ENCODE measurements at regions not wholly inside any gene's neighbourhood (a gene's known extent, or its start where the extent isn't known, plus 50 kb on each side); places are given as distances from the start of the nearest gene placed in this dataset.
A peak's percentile ranks its signal among the peaks of the same experiment; 100 is the strongest.

GRCh38 chr10:4131407-4132215 is 346.6 kb upstream of the KLF6 start (continued):
- TF ChIP-seq ZNF362 (tag by site-specific recombination; IDR thresholded peaks at IDR 0.05), result peak; percentile 96

DNA sequence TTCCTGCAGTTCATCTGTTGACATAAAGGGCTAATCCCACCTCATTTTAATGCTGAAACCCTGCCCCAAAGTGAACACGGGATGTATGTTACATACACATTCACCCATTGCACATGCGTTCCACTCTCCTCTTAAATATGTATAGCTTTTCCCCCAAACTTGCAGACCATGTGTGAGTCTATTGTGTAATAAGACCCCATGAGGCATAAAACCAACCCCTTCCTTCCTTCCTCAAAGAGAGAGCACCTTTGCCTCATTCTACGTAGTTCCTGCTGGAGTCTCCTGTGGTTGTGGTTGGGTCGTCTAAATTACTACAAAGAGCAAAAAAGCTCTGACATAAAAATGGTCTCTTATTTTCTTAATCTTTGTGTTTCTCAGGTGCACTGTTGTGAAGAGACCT is 345.7 kb upstream of the KLF6 start:
- H3K27ac ChIP-seq (ENCODE audit: extremely low read depth, low read depth, low read length), result no peak overlapping the region
- H3K4me3 ChIP-seq (ENCODE audit: low read depth, low read length), result no peak overlapping the region
- H3K36me3 ChIP-seq (ENCODE audit: control insufficient read depth in 2 of 2, insufficient read depth in 1 of 2, low read length in 2 of 2), result no peaks in the 10 kb centered on the region
- CTCF ChIA-PET, result no interaction called here
- peaks cover 13% of the 10 kb centered on the region for H3K4me1 ChIP-seq (ENCODE audit: control insufficient read depth, insufficient read depth, low read length)
- TF ChIP-seq ZNF768 (tag by site-specific recombination; IDR thresholded peaks at IDR 0.05) (no peak), ZNF610 (tag by site-specific recombination; IDR thresholded peaks at IDR 0.05; ENCODE audit: borderline replicate concordance) (no peak), ZNF184 (tag by site-specific recombination; IDR thresholded peaks at IDR 0.05) (no peak), ZNF529 (tag by site-specific recombination; IDR thresholded peaks at IDR 0.05; ENCODE audit: insufficient replicate concordance) (no peak), ZNF266 (tag by site-specific recombination; IDR thresholded peaks at IDR 0.05; ENCODE audit: low read depth) (no peak), ZNF548 (tag by site-specific recombination; IDR thresholded peaks at IDR 0.05) (no peak), KLF7 (tag by site-specific recombination; IDR thresholded peaks at IDR 0.05; ENCODE audit: borderline replicate concordance) (no peak), ZNF501 (tag by site-specific recombination; IDR thresholded peaks at IDR 0.05) (no peak), ZNF18 (tag by site-specific recombination; IDR thresholded peaks at IDR 0.05) (no peak), ZNF785 (tag by site-specific recombination; IDR thresholded peaks at IDR 0.05) (no peak), ZNF626 (tag by site-specific recombination; IDR thresholded peaks at IDR 0.05) (no peak), KLF1 (tag by site-specific recombination; IDR thresholded peaks at IDR 0.05) (no peak), TCF7L2 (IDR thresholded peaks at IDR 0.05; ENCODE audit: borderline replicate concordance, low read depth, low read length) (no peak), ZBTB7A (tag by site-specific recombination; IDR thresholded peaks at IDR 0.05; ENCODE audit: low read depth) (no peak), ZNF302 (tag by site-specific recombination; IDR thresholded peaks at IDR 0.05; ENCODE audit: low read depth) (no peak), ZNF664 (tag by site-specific recombination; IDR thresholded peaks at IDR 0.05) (no peak), ZNF24 (tag by site-specific recombination; IDR thresholded peaks at IDR 0.05) (no peak)
- TF ChIP-seq, protein P1, sequence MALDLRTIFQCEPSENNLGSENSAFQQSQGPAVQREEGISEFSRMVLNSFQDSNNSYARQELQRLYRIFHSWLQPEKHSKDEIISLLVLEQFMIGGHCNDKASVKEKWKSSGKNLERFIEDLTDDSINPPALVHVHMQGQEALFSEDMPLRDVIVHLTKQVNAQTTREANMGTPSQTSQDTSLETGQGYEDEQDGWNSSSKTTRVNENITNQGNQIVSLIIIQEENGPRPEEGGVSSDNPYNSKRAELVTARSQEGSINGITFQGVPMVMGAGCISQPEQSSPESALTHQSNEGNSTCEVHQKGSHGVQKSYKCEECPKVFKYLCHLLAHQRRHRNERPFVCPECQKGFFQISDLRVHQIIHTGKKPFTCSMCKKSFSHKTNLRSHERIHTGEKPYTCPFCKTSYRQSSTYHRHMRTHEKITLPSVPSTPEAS (tag by site-specific recombination; IDR thresholded peaks at IDR 0.05), result no peak
- TF ChIP-seq, protein P2, sequence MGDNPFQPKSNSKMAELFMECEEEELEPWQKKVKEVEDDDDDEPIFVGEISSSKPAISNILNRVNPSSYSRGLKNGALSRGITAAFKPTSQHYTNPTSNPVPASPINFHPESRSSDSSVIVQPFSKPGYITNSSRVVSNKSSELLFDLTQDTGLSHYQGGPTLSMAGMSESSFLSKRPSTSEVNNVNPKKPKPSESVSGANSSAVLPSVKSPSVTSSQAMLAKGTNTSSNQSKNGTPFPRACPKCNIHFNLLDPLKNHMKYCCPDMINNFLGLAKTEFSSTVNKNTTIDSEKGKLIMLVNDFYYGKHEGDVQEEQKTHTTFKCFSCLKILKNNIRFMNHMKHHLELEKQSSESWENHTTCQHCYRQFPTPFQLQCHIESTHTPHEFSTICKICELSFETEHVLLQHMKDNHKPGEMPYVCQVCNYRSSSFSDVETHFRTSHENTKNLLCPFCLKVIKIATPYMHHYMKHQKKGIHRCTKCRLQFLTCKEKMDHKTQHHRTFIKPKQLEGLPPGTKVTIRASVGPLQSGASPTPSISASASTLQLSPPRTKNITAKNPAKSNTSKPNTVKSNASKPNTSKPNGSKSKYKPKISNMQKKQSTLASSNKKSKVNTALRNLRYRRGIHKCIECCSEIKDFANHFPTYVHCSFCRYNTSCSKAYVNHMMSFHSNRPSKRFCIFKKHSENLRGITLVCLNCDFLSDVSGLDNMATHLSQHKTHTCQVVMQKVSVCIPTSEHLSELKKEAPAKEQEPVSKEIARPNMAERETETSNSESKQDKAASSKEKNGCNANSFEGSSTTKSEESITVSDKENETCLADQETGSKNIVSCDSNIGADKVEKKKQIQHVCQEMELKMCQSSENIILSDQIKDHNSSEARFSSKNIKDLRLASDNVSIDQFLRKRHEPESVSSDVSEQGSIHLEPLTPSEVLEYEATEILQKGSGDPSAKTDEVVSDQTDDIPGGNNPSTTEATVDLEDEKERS (tag by site-specific recombination; IDR thresholded peaks at IDR 0.05), result no peak
- TF ChIP-seq, protein P3, sequence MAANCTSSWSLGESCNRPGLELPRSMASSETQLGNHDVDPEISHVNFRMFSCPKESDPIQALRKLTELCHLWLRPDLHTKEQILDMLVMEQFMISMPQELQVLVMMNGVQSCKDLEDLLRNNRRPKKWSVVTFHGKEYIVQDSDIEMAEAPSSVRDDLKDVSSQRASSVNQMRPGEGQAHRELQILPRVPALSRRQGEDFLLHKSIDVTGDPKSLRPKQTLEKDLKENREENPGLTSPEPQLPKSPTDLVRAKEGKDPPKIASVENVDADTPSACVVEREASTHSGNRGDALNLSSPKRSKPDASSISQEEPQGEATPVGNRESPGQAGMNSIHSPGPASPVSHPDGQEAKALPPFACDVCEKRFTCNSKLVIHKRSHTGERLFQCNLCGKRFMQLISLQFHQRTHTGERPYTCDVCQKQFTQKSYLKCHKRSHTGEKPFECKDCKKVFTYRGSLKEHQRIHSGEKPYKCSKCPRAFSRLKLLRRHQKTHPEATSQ (tag by site-specific recombination; IDR thresholded peaks at IDR 0.05), result no peak
- POLR2A ChIA-PET, result interaction anchor here (0.6 kb wide), 1 partner anchor 456 kb away, joined by 5 read pairs; no protein-coding TSS in a partner anchor
- no peaks in the 10 kb centered on the region for H3K9me3 ChIP-seq (ENCODE audit: control insufficient read depth, insufficient read depth, low read depth, low read length)
